HepG2 (cell line): ENCODE measurements at regions not wholly inside any gene's neighbourhood (a gene's known extent, or its start where the extent isn't known, plus 50 kb on each side); places are given as distances from the start of the nearest gene placed in this dataset.
A peak's percentile ranks its signal among the peaks of the same experiment; 100 is the strongest.

Source experiments
- ATF7-NPFF ChIP-seq: sonication (generic); formaldehyde crosslinking; IDR thresholded peaks from 2 replicates; pipeline ENCODE4 v1.8.1; 2023; ENCODE audit warnings: mild to moderate bottlenecking, low read depth, missing genetic modification reagents, moderate library complexity
- CHD4 ChIP-seq: fragments of 200-600 bp; sonication (generic); IDR thresholded peaks from 2 replicates; pipeline ENCODE4 v1.7.0; 2017; ENCODE audit warnings: mild to moderate bottlenecking, low read length, borderline replicate concordance
- CREM ChIP-seq, 2 experiments: sonication (generic) in 1 of 2; formaldehyde crosslinking in 1 of 2; IDR thresholded peaks; 2 replicates each; pipeline versions ENCODE4 v1.4.0 to v1.6.1; 2016 to 2020; ENCODE audit warnings: antibody characterized with exemption in 1 of 2, mild to moderate bottlenecking in 1 of 2, missing genetic modification reagents in 1 of 2
- EP300 ChIP-seq, 3 experiments: sonication (generic) in 1 of 3; formaldehyde crosslinking in 1 of 3; IDR thresholded peaks; 2 replicates each; pipeline versions ENCODE4 v1.5.1 to v1.6.1; 2011 to 2020; ENCODE audit warnings: low read depth in 2 of 3, low read length in 2 of 3, borderline replicate concordance in 1 of 3, improper control_type of control experiment in 1 of 3, mild to moderate bottlenecking in 1 of 3, missing genetic modification reagents in 1 of 3, moderate library complexity in 1 of 3
- HNF4A ChIP-seq: sonication (generic); formaldehyde crosslinking; IDR thresholded peaks from 2 replicates; pipeline ENCODE4 v1.4.0; 2020; ENCODE audit warnings: missing genetic modification reagents
- HOXD1 ChIP-seq: sonication (generic); formaldehyde crosslinking; IDR thresholded peaks from 2 replicates; pipeline ENCODE4 v1.5.0; 2020; ENCODE audit warnings: missing genetic modification reagents
- ISL2 ChIP-seq: sonication (generic); formaldehyde crosslinking; IDR thresholded peaks from 2 replicates; pipeline ENCODE4 v1.5.0; 2020; ENCODE audit warnings: missing genetic modification reagents
- JUN ChIP-seq: sonication (generic); formaldehyde crosslinking; IDR thresholded peaks from 2 replicates; pipeline ENCODE4 v1.4.0; 2020; ENCODE audit warnings: mild to moderate bottlenecking, missing genetic modification reagents
- KDM6A ChIP-seq: IDR thresholded peaks from 2 replicates; pipeline ENCODE4 v1.6.1; 2016; ENCODE audit warnings: low read depth
- MED1 ChIP-seq: sonication (generic); formaldehyde crosslinking; IDR thresholded peaks from 2 replicates; pipeline ENCODE4 v1.4.0; 2020; ENCODE audit warnings: missing genetic modification reagents
- MED13 ChIP-seq: sonication (generic); formaldehyde crosslinking; IDR thresholded peaks from 2 replicates; pipeline ENCODE4 v1.5.0; 2020; ENCODE audit warnings: missing genetic modification reagents
- NPAS2 ChIP-seq: sonication (generic); formaldehyde crosslinking; IDR thresholded peaks from 2 replicates; pipeline ENCODE4 v1.8.0; 2022; ENCODE audit warnings: mild to moderate bottlenecking, missing genetic modification reagents, borderline replicate concordance
- NRL ChIP-seq: sonication (generic); formaldehyde crosslinking; IDR thresholded peaks from 2 replicates; pipeline ENCODE4 v1.5.0; 2020; ENCODE audit warnings: missing genetic modification reagents, mild to moderate bottlenecking, moderate library complexity, borderline replicate concordance
- PCBP2 ChIP-seq: fragments of 200-400 bp; formaldehyde crosslinking; optimal IDR thresholded peaks from 2 replicates; pipeline ENCODE3; 2018; ENCODE audit warnings: low read length, low read depth; ENCODE audit not compliant: poor library complexity, severe bottlenecking
- PRDM4 ChIP-seq: sonication (generic); formaldehyde crosslinking; IDR thresholded peaks from 2 replicates; pipeline ENCODE4 v1.9.0; 2021; ENCODE audit warnings: missing genetic modification reagents, borderline replicate concordance
- SAFB2 ChIP-seq: sonication (generic); formaldehyde crosslinking; IDR thresholded peaks from 2 replicates; pipeline ENCODE4 v1.5.1; 2020; ENCODE audit warnings: missing genetic modification reagents, low read depth, mild to moderate bottlenecking, borderline replicate concordance
- SNAI1 ChIP-seq: sonication (generic); formaldehyde crosslinking; IDR thresholded peaks from 2 replicates; pipeline ENCODE4 v1.5.0; 2020; ENCODE audit warnings: mild to moderate bottlenecking, missing genetic modification reagents, borderline replicate concordance
- TBX2 ChIP-seq: sonication (generic); formaldehyde crosslinking; IDR thresholded peaks from 2 replicates; pipeline ENCODE4 v1.5.0; 2020; ENCODE audit warnings: missing genetic modification reagents, mild to moderate bottlenecking, borderline replicate concordance
- TEAD3 ChIP-seq: optimal IDR thresholded peaks from 2 replicates; pipeline ENCODE3; 2016; ENCODE audit warnings: borderline replicate concordance
- TP53 ChIP-seq: sonication (generic); formaldehyde crosslinking; conservative IDR thresholded peaks from 2 replicates; pipeline ENCODE4 v1.4.0; 2020; ENCODE audit warnings: missing genetic modification reagents
- ZNF33A ChIP-seq: sonication (generic); formaldehyde crosslinking; IDR thresholded peaks from 2 replicates; pipeline ENCODE4 v1.5.1; 2020; ENCODE audit warnings: missing genetic modification reagents, mild to moderate bottlenecking, moderate library complexity, borderline replicate concordance
- ZNF44 ChIP-seq: sonication (generic); formaldehyde crosslinking; IDR thresholded peaks from 2 replicates; pipeline ENCODE4 v1.5.1; 2020; ENCODE audit warnings: mild to moderate bottlenecking, missing genetic modification reagents
- ZNF724P ChIP-seq: sonication (generic); formaldehyde crosslinking; IDR thresholded peaks from 2 replicates; pipeline ENCODE4 v1.8.0; 2022; ENCODE audit warnings: missing genetic modification reagents, borderline replicate concordance
- ZSCAN12 ChIP-seq: sonication (generic); formaldehyde crosslinking; IDR thresholded peaks from 2 replicates; pipeline ENCODE4 v1.9.0; 2021; ENCODE audit warnings: mild to moderate bottlenecking, missing genetic modification reagents
- ZSCAN20 ChIP-seq: sonication (generic); formaldehyde crosslinking; IDR thresholded peaks from 2 replicates; pipeline ENCODE4 v1.4.0; 2020; ENCODE audit warnings: missing genetic modification reagents, mild to moderate bottlenecking, borderline replicate concordance
- TF ChIP-seq, protein P1 (sequence below): IDR thresholded peaks from 2 replicates; pipeline ENCODE4 v1.6.1; 2016; ENCODE audit warnings: control low read depth

GRCh38 chr12:93080994-93081809 is 152.1 kb upstream of the EEA1 start (continued):
- TF ChIP-seq PRDM4 (CRISPR knock-in tag) (no peak), ZNF724P (CRISPR knock-in tag) (no peak), JUN (no peak), TEAD3 (peak; percentile 69), HOXD1 (no peak), HNF4A (0 out of 2 replicates have a peak, but pooled peaks have one; percentile 6), MED1 (CRISPR knock-in tag) (peak; percentile 35; the same call in 1 of the 2 replicates), CHD4 (no peak), SAFB2 (no peak), SNAI1 (CRISPR knock-in tag) (no peak), ZSCAN12 (CRISPR knock-in tag) (no peak), NPAS2 (CRISPR knock-in tag) (no peak), TBX2 (CRISPR knock-in tag) (0 out of 2 replicates have a peak, but pooled peaks have one; percentile 52), ZNF44 (no peak), NRL (CRISPR knock-in tag) (no peak), ZSCAN20 (CRISPR knock-in tag) (no peak), ISL2 (CRISPR knock-in tag) (peak; percentile 43; the same call in 1 of the 2 replicates), ATF7-NPFF (no peak), ZNF33A (CRISPR knock-in tag) (no peak), CREM (IDR thresholded peaks at IDR 0.05) (peak; percentile 24; the same call in 1 of the 2 replicates), CREM (CRISPR knock-in tag; IDR thresholded peaks at IDR 0.05) (no peak), TP53 (CRISPR knock-in tag) (no peak), MED13 (CRISPR knock-in tag) (peak; percentile 34; the same call in 1 of the 2 replicates), PCBP2 (no peak), KDM6A (CRISPR knock-in tag) (no peak), EP300 (IDR thresholded peaks at IDR 0.05; ENCODE audit: low read depth in 2 of 2, low read length in 2 of 2) (peak in 1 of 2 experiments; percentile 62; a peak in 2 of 4 replicates), EP300 (CRISPR knock-in tag; IDR thresholded peaks at IDR 0.05; ENCODE audit: borderline replicate concordance) (no peak)
- TF ChIP-seq, protein P1, sequence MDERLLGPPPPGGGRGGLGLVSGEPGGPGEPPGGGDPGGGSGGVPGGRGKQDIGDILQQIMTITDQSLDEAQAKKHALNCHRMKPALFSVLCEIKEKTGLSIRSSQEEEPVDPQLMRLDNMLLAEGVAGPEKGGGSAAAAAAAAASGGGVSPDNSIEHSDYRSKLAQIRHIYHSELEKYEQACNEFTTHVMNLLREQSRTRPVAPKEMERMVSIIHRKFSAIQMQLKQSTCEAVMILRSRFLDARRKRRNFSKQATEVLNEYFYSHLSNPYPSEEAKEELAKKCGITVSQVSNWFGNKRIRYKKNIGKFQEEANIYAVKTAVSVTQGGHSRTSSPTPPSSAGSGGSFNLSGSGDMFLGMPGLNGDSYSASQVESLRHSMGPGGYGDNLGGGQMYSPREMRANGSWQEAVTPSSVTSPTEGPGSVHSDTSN (CRISPR knock-in tag), result no peak
